ENCODE measurements at regions not wholly inside any gene's neighbourhood (a gene's known extent, or its start where the extent isn't known, plus 50 kb on each side); places are given as distances from the start of the nearest gene placed in this dataset.
"Not testable (repeated sequence)": the region's sequence is repeated elsewhere in the genome, so short reads cannot be mapped to it uniquely, and the experiment has no call there.

DNA sequence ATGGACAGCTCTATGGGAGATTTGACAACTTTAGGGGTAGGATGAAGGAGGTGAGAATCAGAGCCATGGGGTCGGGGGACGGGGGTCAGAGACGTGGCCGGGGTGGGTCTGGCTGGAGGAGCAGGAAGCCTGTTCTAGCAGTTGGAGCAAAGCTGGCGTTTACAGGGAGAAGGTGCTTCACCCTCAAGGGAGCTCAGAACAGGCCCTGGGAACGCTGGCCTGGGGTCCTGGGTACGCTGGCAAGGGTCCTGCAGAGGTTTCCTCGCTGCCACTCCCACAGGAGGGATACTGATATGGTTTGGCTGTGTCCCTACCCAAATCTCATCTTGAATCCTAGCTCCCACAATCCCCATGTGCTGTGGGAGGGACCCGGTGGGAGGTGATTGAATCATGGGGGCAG is 205.0 kb upstream of the ARL4C start:
- DNase-seq (ENCODE audit: low read depth in 2 of 3, low spot score in 2 of 3) = no peak

DNA sequence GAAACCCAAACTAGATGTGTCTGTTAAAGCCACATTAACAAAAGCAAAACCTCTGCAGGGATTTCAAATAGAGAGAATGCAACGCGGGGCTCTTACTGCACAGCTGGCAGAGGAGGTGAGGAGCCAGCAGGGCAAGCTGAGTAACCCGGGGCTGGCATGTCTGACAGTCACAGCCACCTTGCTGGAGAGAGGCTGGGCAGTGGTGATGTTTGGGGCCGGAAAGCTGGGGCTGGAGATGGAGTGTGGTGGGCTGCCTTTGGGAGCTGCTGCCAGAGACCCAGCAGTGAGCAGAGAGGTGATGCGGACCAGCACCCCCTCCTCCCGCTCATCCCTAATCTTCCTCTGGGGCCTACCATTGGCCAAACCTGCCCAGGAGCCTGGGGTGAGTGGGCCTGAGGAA is 204.5 kb upstream of the ARL4C start:
- no peak for DNase-seq (ENCODE audit: low read depth in 2 of 3, low spot score in 2 of 3)

DNA sequence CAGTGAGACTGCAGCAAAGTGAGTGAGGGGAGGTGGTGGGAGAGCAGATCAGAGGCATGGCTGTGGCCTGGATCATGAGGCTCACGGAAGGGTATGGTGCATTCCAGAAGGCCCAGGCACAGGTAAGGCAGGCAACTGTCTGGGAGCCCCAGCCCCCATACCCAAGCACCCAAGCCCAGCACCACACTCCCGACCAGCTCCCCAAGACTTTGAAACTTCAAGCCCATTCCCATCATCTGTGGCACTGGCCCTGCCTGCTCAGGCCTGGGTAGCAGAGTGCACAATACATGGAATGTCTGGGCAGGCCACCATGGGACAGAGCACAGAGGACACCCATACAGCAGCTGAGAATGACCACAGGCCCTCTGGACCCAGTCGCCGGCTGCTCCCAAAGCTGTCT is 202.6 kb upstream of the ARL4C start:
- no peak for DNase-seq (ENCODE audit: low read depth in 2 of 3, low spot score in 2 of 3)

DNA sequence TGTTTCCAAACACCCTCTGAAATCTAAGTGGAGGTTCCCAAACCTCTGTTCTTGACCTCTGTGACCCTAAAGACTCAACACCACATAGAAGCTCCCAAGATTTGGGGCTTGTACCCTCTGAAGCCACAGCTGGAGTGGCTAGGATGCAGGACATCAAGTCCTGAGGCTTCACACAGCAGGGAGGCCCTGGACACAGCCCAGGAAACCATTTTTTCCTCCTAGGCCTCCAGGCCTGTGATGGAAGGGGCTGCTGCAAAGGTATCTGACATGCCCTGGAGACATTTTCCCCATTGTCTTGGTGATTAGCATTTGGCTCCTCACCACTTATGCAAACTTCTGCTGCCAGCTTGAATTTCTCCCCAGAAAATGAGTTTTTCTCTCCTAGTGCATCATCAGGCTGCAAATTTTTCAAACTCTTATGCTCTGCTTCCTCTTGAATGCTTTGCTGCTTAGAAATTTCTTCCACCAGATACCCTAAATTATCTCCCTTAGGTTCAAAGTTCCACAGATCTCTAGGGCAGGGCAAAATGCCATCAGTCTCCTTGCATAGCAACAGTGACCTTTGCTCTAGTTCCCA is 200.5 kb upstream of the ARL4C start:
- DNase-seq (ENCODE audit: low read depth in 2 of 3, low spot score in 2 of 3) = not testable (repeated sequence)

DNA sequence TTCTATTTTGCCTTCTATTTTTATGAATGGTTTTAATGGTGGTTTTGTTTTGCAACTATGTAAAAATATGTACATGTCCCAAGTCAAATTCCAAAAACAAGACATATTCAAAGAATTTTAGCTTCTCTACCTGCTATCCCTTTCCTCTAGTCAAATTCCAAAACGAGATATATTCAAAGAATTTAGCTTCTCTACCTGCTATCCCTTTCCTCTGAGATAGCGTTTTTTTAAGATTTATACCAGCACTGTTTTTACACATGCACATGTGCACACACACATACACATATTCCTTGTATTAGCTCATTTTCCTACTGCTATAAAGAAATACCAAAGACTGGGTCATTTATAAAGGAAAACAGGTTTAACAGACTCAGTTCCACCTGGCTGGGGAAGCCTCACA is 199.1 kb upstream of the ARL4C start:
- no peak for DNase-seq (ENCODE audit: low read depth in 2 of 3, low spot score in 2 of 3)

DNA sequence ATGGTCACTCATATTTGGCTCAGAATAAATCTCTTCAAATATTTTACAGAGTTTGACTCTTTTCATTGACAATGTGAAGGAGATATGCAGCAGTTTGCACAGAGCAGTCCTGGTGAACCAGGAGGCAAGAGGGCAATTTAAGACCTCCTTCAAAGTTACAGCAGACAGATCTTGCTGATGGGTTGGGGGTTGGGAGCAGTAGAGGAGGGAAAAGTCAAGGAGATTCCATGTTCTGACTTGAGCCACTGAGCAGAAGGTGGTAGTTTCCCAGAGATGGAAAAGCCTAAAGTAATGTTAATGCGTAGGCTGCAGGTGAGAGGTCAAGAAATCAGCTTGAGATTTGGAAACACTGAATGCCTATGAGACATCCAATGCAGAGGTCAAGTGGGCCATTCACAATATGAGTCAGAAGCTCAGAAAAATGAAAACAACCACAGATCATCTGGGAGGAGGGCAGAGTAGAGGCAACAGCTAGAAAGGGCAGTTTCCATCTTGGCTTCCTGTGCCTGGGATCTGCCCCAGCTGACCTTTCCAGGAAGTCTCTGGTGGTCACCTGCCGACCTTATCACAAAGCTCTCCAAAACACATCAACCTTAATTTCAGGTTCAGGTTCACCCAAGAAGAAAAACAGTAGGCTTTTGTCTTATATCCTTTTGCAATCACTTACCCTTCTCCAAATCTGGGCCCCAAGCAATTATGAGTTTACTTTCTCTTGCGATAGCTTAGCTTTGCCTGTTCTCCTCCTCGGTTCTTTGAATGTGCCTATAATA is 197.5 kb upstream of the ARL4C start:
- no peak for DNase-seq (ENCODE audit: low read depth in 2 of 3, low spot score in 2 of 3)

DNA sequence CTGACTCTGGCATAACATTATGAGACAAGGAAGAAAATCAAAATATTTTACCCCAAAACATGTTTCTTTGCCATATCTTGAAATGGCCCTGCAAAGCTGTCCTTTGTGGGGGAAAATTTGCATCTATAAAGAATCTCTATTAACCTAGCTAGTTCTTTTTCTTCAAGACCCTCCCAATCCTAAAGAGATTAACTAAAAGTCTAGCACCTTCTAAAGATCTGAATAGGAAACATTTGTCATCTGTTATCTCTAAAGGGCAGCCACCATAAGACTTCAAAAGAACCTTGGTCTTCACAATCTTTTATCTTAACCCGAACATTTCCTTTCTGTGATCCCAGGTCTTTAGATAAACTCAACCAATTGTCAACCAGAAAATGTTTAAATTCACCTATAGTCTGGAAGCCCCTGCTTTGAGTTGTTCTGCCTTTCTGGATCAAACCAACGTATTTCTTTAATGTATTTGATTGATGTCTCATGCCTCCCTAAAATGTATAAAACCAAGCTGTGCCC is 196.9 kb upstream of the ARL4C start:
- DNase-seq (ENCODE audit: low read depth in 2 of 3, low spot score in 2 of 3) = not testable (repeated sequence)

DNA sequence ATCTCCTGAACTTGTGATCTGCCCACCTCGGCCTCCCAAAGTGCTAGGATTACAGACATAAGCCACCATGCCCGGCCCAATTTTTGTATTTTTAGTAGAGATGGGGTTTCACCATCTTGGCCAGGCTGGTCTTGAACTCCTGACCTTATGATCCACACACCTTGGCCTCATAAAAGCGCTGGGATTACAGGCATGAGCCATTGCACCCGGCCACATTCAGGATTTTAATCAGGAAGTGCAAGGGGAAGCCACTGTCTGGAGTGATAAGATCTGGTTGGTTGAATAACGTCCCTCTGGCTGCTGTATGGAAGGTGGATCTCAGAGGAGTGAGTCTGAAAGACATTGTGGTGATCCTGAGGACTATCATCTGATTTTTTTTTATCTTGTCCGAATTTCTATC is 196.3 kb upstream of the ARL4C start:
- DNase-seq (ENCODE audit: low read depth in 2 of 3, low spot score in 2 of 3) = not testable (repeated sequence)

DNA sequence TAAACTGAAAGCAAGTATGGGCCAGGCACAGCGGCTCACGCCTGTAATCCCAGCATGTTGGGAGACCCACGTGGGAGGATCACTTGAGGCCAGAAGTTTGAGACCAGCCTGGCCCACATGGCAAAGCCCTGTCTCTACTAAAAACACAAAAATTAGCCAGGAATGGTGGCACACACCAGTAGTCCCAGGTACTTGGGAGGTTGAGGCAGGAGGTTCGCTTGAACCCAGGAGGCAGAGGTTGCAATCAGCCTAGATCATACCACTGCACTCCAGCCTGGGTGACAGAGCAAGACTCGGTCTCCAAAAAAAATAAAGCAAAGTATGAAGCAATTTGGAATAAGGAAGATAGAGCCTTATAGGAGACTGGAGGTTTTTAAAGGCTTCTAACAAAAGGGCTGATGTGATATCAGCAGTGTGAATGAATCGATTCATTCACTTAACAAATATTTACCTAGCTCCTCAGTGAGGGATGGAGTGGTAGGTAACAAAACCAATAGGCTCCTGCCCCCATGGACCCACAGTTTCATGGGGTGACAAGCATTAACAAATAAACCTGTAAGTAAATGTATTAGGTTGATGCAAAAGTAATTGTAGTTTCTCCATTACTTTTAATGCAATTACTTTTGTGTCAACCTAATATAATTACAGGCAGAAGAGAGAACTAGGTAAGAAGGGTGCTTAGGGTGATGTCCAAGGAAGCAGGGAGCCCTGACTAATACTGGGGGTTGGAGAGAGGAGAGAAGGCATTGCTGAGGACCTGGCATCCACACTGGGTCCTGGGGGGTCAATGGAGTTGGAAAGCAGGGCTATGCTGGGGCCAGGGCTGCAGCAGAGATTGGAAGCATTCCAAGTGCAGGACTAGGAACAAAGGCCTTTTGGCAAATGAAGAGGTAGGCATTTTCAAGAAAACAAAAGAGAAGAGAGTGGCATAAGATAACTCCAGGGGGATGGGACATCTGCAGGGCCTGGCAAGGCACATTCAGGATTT is 195.4 kb upstream of the ARL4C start:
- DNase-seq (ENCODE audit: low read depth in 2 of 3, low spot score in 2 of 3) = no peak

DNA sequence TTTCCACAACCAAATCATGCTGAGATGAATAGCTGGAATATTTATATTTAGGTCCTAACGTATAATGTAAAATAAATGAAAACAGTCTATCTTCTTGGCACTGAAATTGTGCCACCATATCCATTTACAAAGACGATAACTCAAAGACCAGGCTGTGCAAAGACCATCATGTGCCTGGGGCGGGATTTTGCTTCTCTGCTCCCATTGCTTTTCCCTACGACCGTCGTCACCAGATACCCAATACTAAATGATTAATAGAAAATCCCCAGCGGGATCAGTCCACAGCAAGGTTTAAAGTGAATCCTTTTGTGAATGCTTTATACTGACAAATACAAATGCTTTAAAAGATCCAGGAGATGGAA is 194.3 kb upstream of the ARL4C start:
- DNase-seq (ENCODE audit: low read depth in 2 of 3, low spot score in 2 of 3) = no peak

DNA sequence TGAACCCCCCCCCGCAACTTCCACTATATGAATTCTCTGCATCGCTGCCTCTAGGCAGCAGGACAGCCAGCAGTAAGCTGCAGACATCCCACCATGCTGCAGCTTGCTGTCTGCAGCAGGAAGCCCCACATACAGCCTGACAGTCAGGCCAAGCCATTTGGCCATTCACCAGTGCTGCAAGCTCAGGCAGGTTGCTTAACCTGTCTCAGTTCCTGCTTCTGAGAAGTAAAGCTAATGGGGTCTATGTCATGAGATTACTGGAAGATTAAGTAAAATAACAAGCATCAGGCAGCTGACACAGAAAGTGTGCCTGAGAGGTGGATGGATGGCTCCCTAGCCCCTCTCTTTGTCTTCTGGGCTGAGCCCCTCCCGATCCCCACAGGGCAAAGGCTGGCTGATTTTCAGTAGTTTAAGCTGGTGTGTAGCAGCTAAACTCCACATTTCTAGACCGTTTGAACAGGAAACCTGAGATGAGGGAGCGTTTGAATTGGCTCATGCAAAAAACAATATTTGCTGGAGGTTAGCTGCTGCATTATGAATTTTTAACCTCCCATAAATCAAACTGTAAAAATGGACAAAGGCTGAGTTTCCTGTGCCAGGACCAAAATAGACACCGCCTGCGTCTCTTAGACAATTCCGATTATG is 193.8 kb upstream of the ARL4C start:
- no peak for DNase-seq (ENCODE audit: low read depth in 2 of 3, low spot score in 2 of 3)

DNA sequence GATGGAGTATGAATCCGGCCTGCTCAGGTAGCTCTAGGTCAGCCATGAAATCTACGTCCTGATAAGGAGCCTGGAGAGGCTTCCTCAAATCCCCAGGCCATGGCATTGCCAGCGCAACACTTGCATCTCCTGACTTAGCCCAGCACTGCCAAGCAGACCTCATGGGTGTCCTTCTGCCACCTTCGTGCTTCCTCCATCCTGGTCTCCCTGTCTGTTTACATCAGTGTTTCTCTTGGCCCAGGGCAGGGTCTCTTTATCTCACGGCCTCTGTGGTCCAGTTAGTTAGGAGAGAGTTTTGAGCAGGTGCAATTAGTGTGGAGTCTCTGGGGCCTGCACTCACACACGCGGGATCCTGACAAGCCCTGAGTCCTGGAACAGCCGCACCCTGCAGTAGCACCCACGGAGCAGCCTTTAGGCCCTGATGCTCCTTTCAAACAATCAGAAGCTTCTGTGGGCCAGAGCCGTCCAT is 193.1 kb upstream of the ARL4C start:
- DNase-seq (ENCODE audit: low read depth in 2 of 3, low spot score in 2 of 3) = no peak

DNA sequence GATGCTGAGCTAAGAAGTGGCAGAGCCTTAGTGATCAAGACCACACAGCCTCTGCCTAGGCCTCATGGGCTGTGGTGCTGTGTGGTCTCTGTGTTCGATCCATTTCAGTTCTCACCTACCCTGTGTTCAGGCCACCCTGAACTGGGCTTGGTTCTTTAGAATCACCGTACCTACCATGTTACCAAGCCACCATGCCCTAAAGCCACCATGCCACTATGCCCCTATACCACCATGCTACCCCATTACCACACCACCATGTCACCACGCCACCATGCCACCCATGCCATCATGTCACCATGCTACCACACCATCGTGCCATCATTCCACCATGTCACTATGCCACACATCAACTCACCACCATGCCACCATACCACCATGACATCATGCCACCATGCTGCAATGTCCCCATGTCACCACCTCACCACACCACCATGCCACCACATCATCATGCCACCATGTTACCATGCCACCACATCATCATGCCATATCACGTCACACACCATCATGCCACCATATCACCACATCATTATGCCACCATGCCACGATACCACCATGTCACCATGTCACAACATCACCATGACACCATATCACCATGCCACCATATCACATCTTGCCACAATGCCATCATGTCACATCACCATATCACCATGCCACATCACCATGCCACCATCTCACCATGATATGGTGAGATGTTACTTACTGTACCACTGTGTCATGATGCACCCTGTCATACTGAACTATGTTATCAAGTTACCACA is 191.0 kb upstream of the ARL4C start:
- DNase-seq (ENCODE audit: low read depth in 2 of 3, low spot score in 2 of 3) = no peak

DNA sequence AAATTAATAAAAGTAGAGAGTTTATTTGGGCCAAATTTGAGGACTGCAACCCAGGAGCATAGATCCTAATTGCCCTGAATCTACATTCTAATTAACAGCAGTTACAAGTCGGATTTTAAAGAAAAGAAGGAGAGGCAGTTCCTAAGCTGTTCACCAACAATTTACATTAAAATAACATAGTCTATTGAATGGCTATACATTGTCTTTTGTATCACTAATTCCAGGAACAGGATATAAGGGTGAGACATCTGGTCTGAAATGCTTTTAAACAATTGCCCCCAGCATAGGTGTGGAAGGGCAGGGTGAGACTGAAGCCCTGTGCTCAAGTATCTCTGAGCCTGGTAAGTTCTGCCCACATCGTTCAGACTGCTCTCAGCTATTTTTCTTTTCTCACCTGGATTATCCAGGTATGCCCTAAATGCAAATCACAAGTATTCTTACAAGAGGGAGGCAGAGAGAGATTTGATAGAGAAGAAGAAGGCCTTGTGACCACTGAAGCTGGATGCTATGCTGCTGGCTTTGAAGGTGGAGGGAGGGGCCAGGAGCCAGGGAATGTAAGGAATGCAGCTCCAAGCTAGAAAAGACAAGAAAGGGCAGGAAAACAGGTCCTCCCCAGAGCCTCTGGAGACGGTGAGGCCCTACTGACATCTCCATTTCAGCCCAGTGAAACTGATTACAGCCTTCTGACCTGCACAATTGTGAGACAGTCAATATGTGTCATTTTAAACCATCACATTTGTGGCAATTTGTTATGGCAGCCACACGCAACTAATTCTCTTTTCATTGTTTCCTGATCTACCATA is 189.4 kb upstream of the ARL4C start:
- no peak for DNase-seq (ENCODE audit: low read depth in 2 of 3, low spot score in 2 of 3)

DNA sequence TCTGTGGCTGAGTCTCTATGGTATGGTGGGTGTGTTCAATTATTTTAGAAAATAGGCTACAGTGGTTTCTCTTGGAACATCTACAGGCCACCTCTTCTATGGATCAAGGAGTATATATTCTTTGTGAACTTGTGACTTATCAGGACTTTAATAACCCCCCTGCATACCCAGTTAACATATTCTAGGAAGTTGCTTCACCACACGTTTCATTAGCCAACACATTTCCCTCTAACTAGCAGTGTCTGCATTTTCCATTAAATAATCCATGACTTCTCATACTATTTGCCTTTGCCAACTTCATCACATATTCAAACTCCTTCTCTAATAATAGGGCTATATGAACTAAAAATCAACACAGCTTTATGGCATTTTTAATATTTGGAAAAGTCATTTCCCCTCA is 187.6 kb upstream of the ARL4C start:
- DNase-seq (ENCODE audit: low read depth in 2 of 3, low spot score in 2 of 3) = no peak

DNA sequence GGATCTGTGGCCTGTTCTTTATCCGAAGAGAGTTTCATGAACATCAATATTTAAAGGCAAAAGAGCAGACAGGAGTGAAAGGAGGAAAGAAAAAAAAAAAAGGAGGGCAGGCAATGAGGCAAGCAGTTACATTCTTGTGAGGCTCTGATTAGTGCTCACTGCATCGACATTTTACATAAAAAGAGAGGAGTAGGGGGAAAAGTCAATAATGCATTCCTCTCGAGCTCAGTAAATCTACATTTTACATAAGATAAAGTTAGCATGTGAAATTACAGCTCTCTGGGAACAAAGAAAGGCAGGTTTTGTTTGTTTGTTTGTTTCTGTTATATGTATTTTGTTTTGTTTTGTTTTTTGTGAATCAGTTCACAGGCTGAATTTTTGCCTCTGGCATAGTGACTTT is 187.1 kb upstream of the ARL4C start:
- no peak for DNase-seq (ENCODE audit: low read depth in 2 of 3, low spot score in 2 of 3)

DNA sequence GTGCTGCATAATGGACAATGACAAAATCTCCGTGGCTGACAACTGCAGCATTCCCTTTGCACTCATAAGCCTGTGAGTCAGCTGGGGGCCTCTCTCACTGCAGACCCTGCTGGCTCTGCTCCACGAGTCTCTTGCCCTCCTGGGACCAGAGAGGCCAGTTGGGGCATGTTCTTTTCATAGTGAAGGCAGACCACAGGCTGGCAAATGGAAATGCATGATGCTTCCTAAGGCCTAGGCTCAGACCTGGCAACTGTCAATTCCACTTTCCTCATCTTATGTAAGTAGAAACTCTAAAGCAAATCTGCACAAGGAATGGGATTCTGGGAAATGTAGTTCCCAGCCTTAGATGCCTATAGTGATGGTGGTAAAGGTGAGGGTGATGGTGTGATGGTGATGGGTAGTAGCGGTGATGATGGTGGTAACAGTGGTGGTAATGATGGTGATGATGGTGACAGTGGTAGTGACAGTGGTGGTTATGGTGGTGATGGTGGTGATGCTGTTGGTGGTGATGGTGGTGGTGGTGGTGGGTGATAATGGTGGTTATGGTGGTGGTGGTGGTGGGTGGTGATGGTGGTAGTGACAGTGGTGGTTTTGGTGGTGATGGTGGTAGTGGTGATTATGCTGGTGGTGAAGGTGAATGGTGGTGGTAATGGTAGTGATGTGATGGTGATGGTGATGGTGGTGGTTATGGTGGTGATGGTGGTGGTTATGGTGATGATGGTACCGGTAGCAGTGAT is 185.8 kb upstream of the ARL4C start:
- DNase-seq (ENCODE audit: low read depth in 2 of 3, low spot score in 2 of 3) = no peak

DNA sequence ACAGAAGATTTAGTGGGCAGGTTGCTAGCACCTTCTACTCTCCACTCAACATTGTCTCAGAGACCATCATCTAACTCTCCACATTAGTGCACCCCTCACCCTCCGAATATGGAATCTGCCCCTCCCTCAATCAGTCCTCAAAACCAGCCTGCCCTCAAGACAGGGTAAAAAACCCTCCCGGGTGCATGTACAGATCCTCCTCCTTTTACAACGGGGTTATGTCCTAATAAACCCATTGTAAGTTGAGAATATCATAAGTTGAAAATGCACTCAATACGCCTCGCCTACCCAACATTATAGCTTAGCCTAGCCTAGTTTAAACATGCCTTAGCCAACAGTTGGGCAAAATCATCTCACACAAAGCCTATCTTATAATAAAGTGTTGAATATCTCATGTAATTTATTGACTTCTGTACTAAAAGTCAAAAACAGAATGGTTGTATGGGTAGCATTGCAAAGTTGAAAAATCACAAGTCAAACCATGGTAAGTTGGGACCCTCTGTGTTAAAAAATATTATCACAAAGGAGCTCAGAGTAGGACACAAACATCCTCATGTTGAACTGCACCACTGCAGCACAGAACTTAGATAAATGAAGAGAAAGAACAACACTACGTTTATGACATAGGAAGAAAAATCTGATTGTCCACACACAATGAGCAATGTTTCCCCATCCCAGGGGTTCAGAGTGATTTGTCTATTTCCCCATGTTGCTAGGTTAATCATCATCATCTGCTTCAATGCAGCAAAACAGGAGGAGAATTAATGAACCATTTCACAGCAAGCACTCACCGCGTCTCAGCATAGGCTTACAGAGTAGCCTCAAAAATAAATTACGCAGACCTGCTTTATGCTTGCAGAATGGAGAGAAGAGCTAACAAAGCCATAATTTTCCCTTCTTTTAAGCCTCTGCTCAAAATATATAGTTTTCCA is 184.1 kb upstream of the ARL4C start:
- DNase-seq (ENCODE audit: low read depth in 2 of 3, low spot score in 2 of 3) = no peak

All from activated CD8-positive, alpha-beta memory T cell treated with anti-CD3 and anti-CD28 coated beads for 48 hours (primary cell).